Medulla oblongata (tissue), 1 donor: ENCODE measurements at regions not wholly inside any gene's neighbourhood (a gene's known extent, or its start where the extent isn't known, plus 50 kb on each side); places are given as distances from the start of the nearest gene placed in this dataset.
"Not testable (repeated sequence)": the region's sequence is repeated elsewhere in the genome, so short reads cannot be mapped to it uniquely, and the experiment has no call there.

Source experiments
- DNase-seq: peaks from one replicate; pipeline ENCODE4 v3.0.0-alpha.2; 2015; ENCODE audit errors: extremely low spot score

GRCh38 chr2:182477774-182478173 is 50.9 kb upstream of the PDE1A start:
- DNase-seq, result no peak

- no peak for DNase-seq
Measured at GRCh38 chr2:182481676-182482075, 54.8 kb upstream of the PDE1A start.

- DNase-seq, result no peak
Measured at GRCh38 chr2:182482511-182482910, 55.7 kb upstream of the PDE1A start.

GRCh38 chr2:182496596-182496995 is 69.8 kb upstream of the PDE1A start:
- DNase-seq, result no peak

- no peak for DNase-seq
Measured at GRCh38 chr2:182499706-182500470, 73.1 kb upstream of the PDE1A start.

GRCh38 chr2:182503886-182504285 is 77.0 kb upstream of the PDE1A start:
- DNase-seq, result no peak

- no peak for DNase-seq
Measured at GRCh38 chr2:182504903-182505302, 78.1 kb upstream of the PDE1A start.

- no peak for DNase-seq
Measured at GRCh38 chr2:182506606-182507005, 79.8 kb upstream of the PDE1A start.

GRCh38 chr2:182508583-182508982 is 81.7 kb upstream of the PDE1A start:
- DNase-seq, result not testable (repeated sequence)

- DNase-seq, result no peak
Measured at GRCh38 chr2:182509216-182509615, 82.4 kb upstream of the PDE1A start.

GRCh38 chr2:182521453-182522404 is 94.9 kb upstream of the PDE1A start:
- DNase-seq, result no peak

GRCh38 chr2:182522405-182522896 is 95.6 kb upstream of the PDE1A start:
- DNase-seq, result peak; percentile 71

- peak; percentile 48 for DNase-seq
Measured at GRCh38 chr2:182522972-182523473, 96.2 kb upstream of the PDE1A start.

GRCh38 chr2:182530636-182531035 is 103.8 kb upstream of the PDE1A start:
- DNase-seq, result no peak

GRCh38 chr2:182540252-182540651 is 113.4 kb upstream of the PDE1A start:
- no peak for DNase-seq

GRCh38 chr2:182541268-182541667 is 114.4 kb upstream of the PDE1A start:
- no peak for DNase-seq

- no peak for DNase-seq
Measured at GRCh38 chr2:182542501-182543258, 115.8 kb upstream of the PDE1A start.

GRCh38 chr2:182543741-182544525 is 117.1 kb upstream of the PDE1A start:
- DNase-seq, result no peak

GRCh38 chr2:182545420-182546167 is 118.8 kb upstream of the PDE1A start:
- no peak for DNase-seq
